Breast epithelium (tissue), 3 donors: ENCODE measurements at regions not wholly inside any gene's neighbourhood (a gene's known extent, or its start where the extent isn't known, plus 50 kb on each side); places are given as distances from the start of the nearest gene placed in this dataset.

Experiments
- CTCF ChIP-seq, 3 donors: fragments of 450-650 bp; IDR thresholded peaks; one replicate each; pipeline ENCODE4 v1.5.1; 2016 to 2017; ENCODE audit warnings: antibody characterized with exemption in 3 of 3, mild to moderate bottlenecking in 3 of 3, moderate library complexity in 3 of 3
- POLR2A ChIP-seq: fragments of 450-650 bp; IDR thresholded peaks from one replicate; pipeline ENCODE4 v1.6.1; 2016; ENCODE audit warnings: antibody characterized with exemption, mild to moderate bottlenecking, moderate library complexity
- POLR2AphosphoS5 ChIP-seq, 3 donors: sonication (generic); formaldehyde crosslinking; IDR thresholded peaks; one replicate each; pipeline ENCODE4 v1.6.1; 2017; ENCODE audit warnings: antibody characterized with exemption in 3 of 3

GRCh38 chr21:27390384-27390783 is 423.5 kb upstream of the ADAMTS5 start:
- TF ChIP-seq CTCF (IDR thresholded peaks at IDR 0.05) (no peak), POLR2AphosphoS5 (IDR thresholded peaks at IDR 0.05) (no peak), POLR2A (no peak)
